ENCODE measurements at regions not wholly inside any gene's neighbourhood (a gene's known extent, or its start where the extent isn't known, plus 50 kb on each side); places are given as distances from the start of the nearest gene placed in this dataset.

DNA sequence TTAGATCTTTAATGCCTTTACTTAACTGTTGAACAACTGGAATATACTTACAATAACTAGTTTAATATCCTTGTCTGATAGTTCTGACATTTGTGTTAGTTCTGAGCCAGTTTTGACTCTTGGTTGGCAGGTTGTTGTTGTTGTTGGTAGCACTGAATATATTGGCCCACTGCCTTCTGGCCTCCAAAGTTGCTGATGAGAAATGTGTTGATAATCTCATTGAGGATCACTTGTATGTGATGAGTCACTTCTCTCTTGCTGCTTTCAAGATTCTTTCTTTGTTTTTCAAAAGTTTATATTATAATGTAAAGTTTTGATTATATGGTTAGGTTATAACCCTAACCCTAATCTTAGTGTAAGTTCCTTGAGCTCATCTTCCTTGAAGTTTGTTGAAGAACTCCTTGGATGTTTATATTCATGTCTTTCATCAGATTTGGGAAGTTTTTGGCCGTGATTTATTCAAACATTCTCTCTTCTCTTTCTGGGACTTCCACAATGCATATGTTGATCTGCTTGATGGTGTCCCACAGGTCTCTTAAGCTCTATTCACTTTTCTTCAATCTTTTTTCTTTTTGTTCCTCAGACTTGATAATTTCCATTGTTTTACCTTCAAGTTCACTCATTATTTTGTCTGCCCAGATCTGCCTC, 149.7 kb downstream of the FGF18 start:
- Histone ChIP-seq H3K27me3 (ENCODE audit: control insufficient read depth, insufficient read depth, low read length) (no peaks in the 10 kb centered on the region), H3K9ac (ENCODE audit: insufficient read depth, low read length) (no peak overlapping the region), H4K20me1 (ENCODE audit: control insufficient read depth, extremely low read depth, insufficient read depth, low read length) (no peaks in the 10 kb centered on the region), H3K36me3 (ENCODE audit: control insufficient read depth, insufficient read depth, low read length) (no peaks in the 10 kb centered on the region), H3K4me2 (ENCODE audit: extremely low read depth, insufficient read depth, low read length) (no peak overlapping the region), H2AFZ (ENCODE audit: low read length) (no peak overlapping the region), H3K4me3 (replicated peaks in 1 of 4; ENCODE audit: control extremely low read depth in 1 of 4, insufficient read depth in 1 of 4, low read depth in 3 of 4, low read length in 4 of 4) (no peak overlapping the region), H3K79me2 (ENCODE audit: control insufficient read depth, insufficient read depth, low read length) (no peaks in the 10 kb centered on the region), H3K9me3 (ENCODE audit: control insufficient read depth, insufficient read depth, low read depth, low read length) (no peaks in the 10 kb centered on the region), H3K27ac (ENCODE audit: insufficient read depth, low read length) (no peak overlapping the region), H3K4me1 (ENCODE audit: control insufficient read depth, extremely low read depth, insufficient read depth, low read length) (no peaks in the 10 kb centered on the region)
- no peak for DNase-seq (ENCODE audit: low read depth in 2 of 2)
- TF ChIP-seq EZH2 (IDR thresholded peaks at IDR 0.05; ENCODE audit: low read length, missing control alignments), result no peak
- TF ChIP-seq, protein P1, sequence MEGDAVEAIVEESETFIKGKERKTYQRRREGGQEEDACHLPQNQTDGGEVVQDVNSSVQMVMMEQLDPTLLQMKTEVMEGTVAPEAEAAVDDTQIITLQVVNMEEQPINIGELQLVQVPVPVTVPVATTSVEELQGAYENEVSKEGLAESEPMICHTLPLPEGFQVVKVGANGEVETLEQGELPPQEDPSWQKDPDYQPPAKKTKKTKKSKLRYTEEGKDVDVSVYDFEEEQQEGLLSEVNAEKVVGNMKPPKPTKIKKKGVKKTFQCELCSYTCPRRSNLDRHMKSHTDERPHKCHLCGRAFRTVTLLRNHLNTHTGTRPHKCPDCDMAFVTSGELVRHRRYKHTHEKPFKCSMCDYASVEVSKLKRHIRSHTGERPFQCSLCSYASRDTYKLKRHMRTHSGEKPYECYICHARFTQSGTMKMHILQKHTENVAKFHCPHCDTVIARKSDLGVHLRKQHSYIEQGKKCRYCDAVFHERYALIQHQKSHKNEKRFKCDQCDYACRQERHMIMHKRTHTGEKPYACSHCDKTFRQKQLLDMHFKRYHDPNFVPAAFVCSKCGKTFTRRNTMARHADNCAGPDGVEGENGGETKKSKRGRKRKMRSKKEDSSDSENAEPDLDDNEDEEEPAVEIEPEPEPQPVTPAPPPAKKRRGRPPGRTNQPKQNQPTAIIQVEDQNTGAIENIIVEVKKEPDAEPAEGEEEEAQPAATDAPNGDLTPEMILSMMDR (conservative IDR thresholded peaks at IDR 0.05 in 1 of 2, IDR thresholded peaks at IDR 0.05 in 1 of 2; ENCODE audit: low read depth in 1 of 2, low read length in 2 of 2), result no peak

DNA sequence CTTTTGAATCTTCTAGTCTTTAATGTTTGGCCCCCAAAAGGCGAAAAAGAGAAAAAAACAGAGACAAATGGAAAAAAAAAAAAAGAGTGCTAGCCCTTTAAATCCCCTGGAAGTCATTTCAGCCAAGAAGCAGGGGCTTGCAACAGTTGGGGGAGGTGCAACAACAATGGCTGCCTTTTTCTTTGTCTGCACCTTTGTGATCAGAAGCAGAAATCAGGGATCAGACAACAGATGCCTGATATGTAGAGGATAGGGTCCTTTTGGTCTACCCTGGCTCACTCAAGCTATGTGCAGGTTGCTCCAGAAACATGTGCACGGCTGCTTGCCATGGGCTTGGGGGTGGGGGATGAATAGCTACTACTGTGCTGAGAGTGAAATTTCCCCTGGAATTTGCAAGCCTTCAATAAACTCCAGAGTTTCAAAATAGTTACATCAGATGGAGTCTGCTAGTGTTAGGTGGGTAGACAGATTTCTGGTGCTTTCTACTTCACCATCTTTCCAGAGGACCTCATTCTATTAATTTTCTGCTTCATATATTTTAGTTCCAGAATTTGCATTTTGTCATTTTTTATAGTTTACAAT, 150.9 kb downstream of the FGF18 start:
- Histone ChIP-seq H3K9ac (ENCODE audit: insufficient read depth, low read length) (no peak overlapping the region), H3K36me3 (ENCODE audit: control insufficient read depth, insufficient read depth, low read length) (no peaks in the 10 kb centered on the region), H3K27ac (ENCODE audit: insufficient read depth, low read length) (no peak overlapping the region), H4K20me1 (ENCODE audit: control insufficient read depth, extremely low read depth, insufficient read depth, low read length) (no peaks in the 10 kb centered on the region), H3K27me3 (ENCODE audit: control insufficient read depth, insufficient read depth, low read length) (no peaks in the 10 kb centered on the region), H2AFZ (ENCODE audit: low read length) (no peak overlapping the region), H3K79me2 (ENCODE audit: control insufficient read depth, insufficient read depth, low read length) (no peaks in the 10 kb centered on the region), H3K4me1 (ENCODE audit: control insufficient read depth, extremely low read depth, insufficient read depth, low read length) (no peaks in the 10 kb centered on the region), H3K4me3 (replicated peaks in 1 of 4; ENCODE audit: control extremely low read depth in 1 of 4, insufficient read depth in 1 of 4, low read depth in 3 of 4, low read length in 4 of 4) (no peak overlapping the region), H3K9me3 (ENCODE audit: control insufficient read depth, insufficient read depth, low read depth, low read length) (no peaks in the 10 kb centered on the region), H3K4me2 (ENCODE audit: extremely low read depth, insufficient read depth, low read length) (no peak overlapping the region)
- DNase-seq (ENCODE audit: low read depth in 2 of 2), result peak in 1 of 2 donors; percentile 59
- TF ChIP-seq EZH2 (IDR thresholded peaks at IDR 0.05; ENCODE audit: low read length, missing control alignments), result no peak
- TF ChIP-seq, protein P1 (conservative IDR thresholded peaks at IDR 0.05 in 1 of 2, IDR thresholded peaks at IDR 0.05 in 1 of 2; ENCODE audit: low read depth in 1 of 2, low read length in 2 of 2), result no peak

DNA sequence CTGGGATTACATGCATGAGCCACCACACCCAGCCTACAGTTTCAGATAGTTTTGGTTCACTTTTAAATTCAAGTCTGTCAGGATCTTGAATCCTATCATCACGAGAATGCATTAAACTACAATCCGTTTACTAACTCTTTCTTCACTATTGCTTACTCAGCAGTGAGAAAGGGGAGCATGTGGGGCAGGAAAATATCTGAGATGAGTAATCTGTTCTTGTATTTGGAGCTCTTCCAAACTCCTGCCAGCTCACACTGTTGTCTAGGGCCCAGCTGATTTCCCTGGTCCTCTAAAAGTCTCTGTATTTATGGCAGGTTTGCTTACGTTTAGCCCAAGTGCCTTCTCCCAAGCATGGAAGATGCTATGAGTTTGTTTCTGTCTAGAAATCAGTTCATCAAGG, 152.2 kb downstream of the FGF18 start:
- Histone ChIP-seq H3K4me1 (ENCODE audit: control insufficient read depth, extremely low read depth, insufficient read depth, low read length) (no peaks in the 10 kb centered on the region), H3K27me3 (ENCODE audit: control insufficient read depth, insufficient read depth, low read length) (no peaks in the 10 kb centered on the region), H4K20me1 (ENCODE audit: control insufficient read depth, extremely low read depth, insufficient read depth, low read length) (no peaks in the 10 kb centered on the region), H3K79me2 (ENCODE audit: control insufficient read depth, insufficient read depth, low read length) (no peaks in the 10 kb centered on the region), H3K9me3 (ENCODE audit: control insufficient read depth, insufficient read depth, low read depth, low read length) (no peaks in the 10 kb centered on the region), H3K36me3 (ENCODE audit: control insufficient read depth, insufficient read depth, low read length) (no peaks in the 10 kb centered on the region), H2AFZ (ENCODE audit: low read length) (no peak overlapping the region), H3K9ac (ENCODE audit: insufficient read depth, low read length) (no peak overlapping the region), H3K27ac (ENCODE audit: insufficient read depth, low read length) (no peak overlapping the region), H3K4me3 (replicated peaks in 1 of 4; ENCODE audit: control extremely low read depth in 1 of 4, insufficient read depth in 1 of 4, low read depth in 3 of 4, low read length in 4 of 4) (no peak overlapping the region), H3K4me2 (ENCODE audit: extremely low read depth, insufficient read depth, low read length) (no peak overlapping the region)
- DNase-seq (ENCODE audit: low read depth in 2 of 2), result peak; percentile 65 to 76
- TF ChIP-seq, protein P1 (conservative IDR thresholded peaks at IDR 0.05 in 1 of 2, IDR thresholded peaks at IDR 0.05 in 1 of 2; ENCODE audit: low read depth in 1 of 2, low read length in 2 of 2), result no peak
- no peak for TF ChIP-seq EZH2 (IDR thresholded peaks at IDR 0.05; ENCODE audit: low read length, missing control alignments)

Data from fibroblast of lung (primary cell).